ENCODE measurements at regions not wholly inside any gene's neighbourhood (a gene's known extent, or its start where the extent isn't known, plus 50 kb on each side); places are given as distances from the start of the nearest gene placed in this dataset.

- H3K27ac ChIP-seq (ENCODE audit: extremely low read depth, low read depth, low read length): no peak overlapping the region
- ChIA-PET CTCF (no interaction called here), POLR2A (no interaction called here)
- TF ChIP-seq SETDB1 (IDR thresholded peaks at IDR 0.05; ENCODE audit: insufficient read length, low read length): no peak
- TF ChIP-seq ZBTB8A (tag by site-specific recombination; IDR thresholded peaks at IDR 0.05): no peak
- no peak for TF ChIP-seq ZSCAN16 (tag by site-specific recombination; IDR thresholded peaks at IDR 0.05)
- TF ChIP-seq SCRT2 (tag by site-specific recombination; IDR thresholded peaks at IDR 0.05): no peak
- no peak for TF ChIP-seq ZNF747 (tag by site-specific recombination; IDR thresholded peaks at IDR 0.05)
- H3K4me3 ChIP-seq (ENCODE audit: low read depth, low read length): no peak overlapping the region
- no peaks in the 10 kb centered on the region for H3K4me1 ChIP-seq (ENCODE audit: control insufficient read depth, insufficient read depth, low read length)
- H3K36me3 ChIP-seq (ENCODE audit: control insufficient read depth in 2 of 2, insufficient read depth in 1 of 2, low read length in 2 of 2): no peaks in the 10 kb centered on the region
- H3K9me3 ChIP-seq (ENCODE audit: control insufficient read depth, insufficient read depth, low read depth, low read length): no peaks in the 10 kb centered on the region
These were observed 646.8 kb downstream of the C12orf50 start for GRCh38 chr12:87382436-87382835.

- no peaks in the 10 kb centered on the region for H3K4me1 ChIP-seq (ENCODE audit: control insufficient read depth, insufficient read depth, low read length)
- no peaks in the 10 kb centered on the region for H3K36me3 ChIP-seq (ENCODE audit: control insufficient read depth in 2 of 2, insufficient read depth in 1 of 2, low read length in 2 of 2)
- no peak overlapping the region for H3K4me3 ChIP-seq (ENCODE audit: low read depth, low read length)
- TF ChIP-seq ZNF707 (tag by site-specific recombination; IDR thresholded peaks at IDR 0.05) (no peak), ZBTB44 (tag by site-specific recombination; IDR thresholded peaks at IDR 0.05) (no peak), PRDM1 (tag by site-specific recombination; IDR thresholded peaks at IDR 0.05) (no peak), ZNF596 (tag by site-specific recombination; IDR thresholded peaks at IDR 0.05) (no peak), ZNF692 (tag by site-specific recombination; IDR thresholded peaks at IDR 0.05) (no peak), ZNF549 (tag by site-specific recombination; IDR thresholded peaks at IDR 0.05) (no peak), BCL11B (tag by site-specific recombination; IDR thresholded peaks at IDR 0.05; ENCODE audit: low read depth) (no peak), ZSCAN5A (tag by site-specific recombination; IDR thresholded peaks at IDR 0.05) (no peak), ZNF423 (tag by site-specific recombination; IDR thresholded peaks at IDR 0.05) (no peak), TSHZ1 (tag by site-specific recombination; IDR thresholded peaks at IDR 0.05; ENCODE audit: borderline replicate concordance) (no peak), ZNF157 (tag by site-specific recombination; IDR thresholded peaks at IDR 0.05) (no peak), ZNF23 (tag by site-specific recombination; IDR thresholded peaks at IDR 0.05; ENCODE audit: borderline replicate concordance) (no peak), ZNF19 (tag by site-specific recombination; IDR thresholded peaks at IDR 0.05; ENCODE audit: low read depth) (no peak)
- no peak overlapping the region for H3K27ac ChIP-seq (ENCODE audit: extremely low read depth, low read depth, low read length)
- H3K9me3 ChIP-seq (ENCODE audit: control insufficient read depth, insufficient read depth, low read depth, low read length): no peaks in the 10 kb centered on the region
- ChIA-PET POLR2A (no interaction called here), CTCF (interaction anchor here (0.6 kb wide), 1 partner anchor 55 kb away, joined by 3 read pairs; no protein-coding TSS in a partner anchor)
These were observed 647.5 kb downstream of the C12orf50 start for GRCh38 chr12:87381742-87382141.
